ENCODE measurements at regions not wholly inside any gene's neighbourhood (a gene's known extent, or its start where the extent isn't known, plus 50 kb on each side); places are given as distances from the start of the nearest gene placed in this dataset.

DNA sequence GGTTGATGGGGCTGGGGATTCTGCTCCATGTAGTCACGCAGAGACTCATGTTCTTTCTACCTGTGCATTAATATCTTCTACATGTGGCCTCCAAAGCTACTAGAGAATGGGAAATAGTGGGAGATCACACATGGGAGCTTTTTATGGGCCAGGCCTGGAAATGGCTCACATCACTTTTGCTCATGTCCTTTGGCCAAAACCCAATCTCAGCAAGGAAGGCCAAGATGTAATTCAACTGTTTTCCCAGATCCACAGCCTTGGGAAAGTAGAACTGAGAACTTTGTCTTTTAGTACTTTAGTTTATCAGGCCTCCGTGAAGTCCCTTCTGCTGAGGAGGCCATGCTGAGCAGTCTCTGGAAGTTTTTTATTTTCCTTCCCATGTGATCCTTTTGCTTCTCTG is 73.2 kb upstream of the SLC4A7 start:
- TF ChIP-seq CTCF (IDR thresholded peaks at IDR 0.05) (no peak), POLR2A (IDR thresholded peaks at IDR 0.05) (no peak)

Measured in heart left ventricle (tissue), 13 donors.